Fibroblast of skin of abdomen (primary cell): ENCODE measurements at regions not wholly inside any gene's neighbourhood (a gene's known extent, or its start where the extent isn't known, plus 50 kb on each side); places are given as distances from the start of the nearest gene placed in this dataset.
"Not testable (repeated sequence)": the region's sequence is repeated elsewhere in the genome, so short reads cannot be mapped to it uniquely, and the experiment has no call there.

Source experiments
- DNase-seq: peaks from one replicate; pipeline ENCODE4 v3.0.0-alpha.2; 2013

DNA sequence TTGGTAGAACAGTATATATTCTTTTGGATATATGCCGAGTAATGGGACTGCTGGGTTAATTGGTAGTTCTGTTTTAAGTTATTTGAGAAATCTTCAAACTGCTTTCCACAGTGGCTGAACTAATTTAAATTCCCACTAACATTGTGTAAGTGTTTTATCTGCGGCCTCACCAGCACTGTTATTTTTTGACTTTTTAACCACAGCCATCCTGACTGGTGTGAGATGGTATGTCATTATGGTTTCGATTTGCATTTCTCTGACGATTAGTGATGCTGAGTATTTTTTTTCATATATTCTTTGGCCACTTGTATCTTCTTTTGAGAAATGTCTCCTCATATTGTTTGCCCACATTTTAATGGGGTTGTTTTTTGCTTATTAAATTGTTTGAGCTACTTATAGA is 357.4 kb downstream of the C12orf50 start:
- DNase-seq: peak; percentile 28

DNA sequence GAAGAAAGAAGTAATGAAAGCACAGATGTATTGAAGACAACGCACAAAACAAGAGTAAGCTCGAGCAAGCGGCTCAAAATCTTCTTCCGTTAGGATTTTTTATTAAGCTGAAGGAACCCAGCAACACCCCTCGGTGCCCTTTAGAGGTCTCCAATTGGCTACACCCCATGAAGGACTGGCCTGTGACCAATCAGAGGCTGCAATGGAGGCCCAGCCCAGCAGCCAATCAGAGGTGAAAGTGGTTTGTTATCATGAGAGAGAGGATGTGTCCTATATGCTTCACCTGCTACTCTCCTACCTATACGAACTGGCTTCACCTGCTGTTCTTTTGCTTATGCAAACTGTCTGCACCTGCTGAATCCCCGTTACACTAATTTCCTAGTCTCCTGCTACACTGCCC is 358.8 kb downstream of the C12orf50 start:
- DNase-seq: no peak

DNA sequence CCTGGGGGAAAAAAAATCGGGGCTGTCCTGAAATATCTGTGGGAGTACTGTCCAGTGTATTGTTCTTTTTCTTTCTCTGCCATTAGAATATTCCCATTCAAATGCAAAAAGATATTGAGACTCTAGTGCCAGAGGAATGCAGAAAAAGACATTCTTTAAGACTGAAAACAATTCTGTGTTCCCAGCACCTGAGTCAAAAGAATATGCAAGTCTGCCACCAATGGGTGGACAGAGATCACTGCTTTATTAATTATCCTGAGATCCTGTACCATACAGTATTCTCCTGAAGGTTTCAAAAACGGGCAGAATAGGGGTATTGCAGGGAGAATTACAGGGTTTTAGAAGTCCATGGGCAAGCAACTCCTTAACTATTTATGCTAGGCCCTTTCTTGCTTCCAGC is 361.8 kb downstream of the C12orf50 start:
- peak; percentile 67 for DNase-seq

DNA sequence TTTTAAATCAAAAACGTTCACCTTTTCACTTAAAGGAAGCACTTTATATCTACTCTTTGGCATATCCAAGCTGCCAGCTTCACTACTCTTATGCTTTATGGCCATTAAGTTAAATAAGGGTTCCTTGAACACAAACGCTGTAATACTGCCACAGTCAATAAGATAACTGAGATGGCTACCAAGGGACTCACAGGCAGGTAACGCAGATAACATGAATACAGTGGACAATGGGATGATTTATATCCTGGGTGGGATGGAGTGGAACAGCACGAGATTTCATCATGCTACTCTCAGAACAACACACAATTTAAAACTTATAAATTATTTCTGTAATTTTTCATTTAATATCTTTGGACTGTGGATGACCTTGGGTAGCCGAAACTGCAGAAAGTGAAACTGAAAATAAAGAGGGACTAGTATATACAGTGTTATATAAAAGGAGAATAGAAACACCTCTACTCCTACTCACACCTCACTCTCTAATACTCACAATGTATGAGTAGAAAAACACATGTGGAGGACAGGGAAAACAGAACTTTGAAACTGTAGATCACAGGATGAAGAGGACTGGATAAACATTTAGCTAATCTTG is 367.3 kb downstream of the C12orf50 start:
- DNase-seq: no peak

DNA sequence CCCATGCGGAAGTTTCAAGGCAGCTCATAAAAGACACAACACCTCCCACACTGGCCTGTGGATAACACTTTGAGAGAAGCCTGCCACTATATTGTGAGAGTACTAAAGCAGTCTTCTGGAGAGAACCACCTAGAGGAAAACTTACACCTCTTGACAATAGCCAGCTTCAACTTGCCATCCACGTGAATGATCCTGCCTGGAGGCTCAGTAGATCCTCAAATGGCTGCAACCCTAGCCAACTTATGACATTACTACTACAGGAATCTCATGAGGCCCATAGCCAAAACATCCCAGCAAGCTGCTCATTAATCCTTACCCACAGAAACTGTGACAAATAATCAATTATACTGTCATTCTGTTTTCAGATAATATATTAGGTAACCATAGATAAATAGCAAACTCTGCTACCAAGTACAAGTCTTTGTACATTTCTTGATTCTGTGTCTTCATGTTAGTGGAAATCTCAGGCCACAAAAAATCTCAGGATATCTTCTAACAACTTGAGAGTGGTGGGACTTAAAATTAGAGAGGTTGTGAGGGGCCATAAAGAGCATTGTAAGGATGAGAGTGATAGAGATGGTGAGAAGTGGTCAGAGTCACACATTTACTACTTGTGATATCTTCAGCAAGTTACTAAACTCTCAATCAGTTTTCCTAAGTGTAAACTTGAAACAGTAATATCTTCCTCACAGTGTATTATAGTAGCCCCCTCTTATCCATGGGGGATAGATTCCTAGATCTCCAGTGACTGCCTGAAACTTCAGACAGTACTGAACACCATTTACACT is 368.0 kb downstream of the C12orf50 start:
- peak; percentile 48 for DNase-seq

DNA sequence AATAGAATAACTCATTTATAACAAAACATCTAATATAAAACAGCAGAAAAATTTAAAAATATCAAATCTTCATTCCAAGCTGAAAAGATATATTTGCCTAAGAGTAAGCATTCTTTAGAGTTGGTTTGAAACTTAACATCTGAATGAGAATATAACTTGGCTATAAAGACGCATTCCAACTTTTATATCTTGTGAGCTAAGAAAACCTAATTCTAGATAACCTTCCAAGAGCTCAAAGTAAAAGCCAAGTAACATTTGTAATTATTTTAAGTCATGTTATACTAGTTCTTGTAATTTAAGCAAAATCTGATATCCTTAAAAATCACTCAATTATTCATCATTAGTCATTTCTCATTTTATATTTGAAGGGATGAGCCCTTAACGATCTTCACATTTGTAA is 368.9 kb downstream of the C12orf50 start:
- DNase-seq: no peak

DNA sequence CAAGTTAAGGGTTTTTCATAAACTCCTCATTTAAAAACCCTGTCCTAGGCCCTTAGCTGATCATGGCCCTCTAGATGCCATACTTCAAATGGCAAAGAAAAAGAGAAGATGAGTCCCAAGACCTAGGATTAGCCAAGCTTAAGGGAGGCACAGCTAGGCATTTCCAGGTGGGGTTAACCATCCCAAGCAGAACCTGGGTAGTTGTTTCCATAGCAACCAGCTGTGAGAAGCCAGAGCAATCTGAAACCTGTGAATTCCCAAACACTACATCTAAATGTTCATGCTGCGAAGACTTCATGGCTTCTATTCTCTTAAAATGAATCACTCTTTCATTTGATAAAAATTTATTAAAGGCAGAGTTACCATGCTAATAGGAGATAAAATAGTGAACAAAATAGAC is 372.9 kb downstream of the C12orf50 start:
- DNase-seq: no peak

DNA sequence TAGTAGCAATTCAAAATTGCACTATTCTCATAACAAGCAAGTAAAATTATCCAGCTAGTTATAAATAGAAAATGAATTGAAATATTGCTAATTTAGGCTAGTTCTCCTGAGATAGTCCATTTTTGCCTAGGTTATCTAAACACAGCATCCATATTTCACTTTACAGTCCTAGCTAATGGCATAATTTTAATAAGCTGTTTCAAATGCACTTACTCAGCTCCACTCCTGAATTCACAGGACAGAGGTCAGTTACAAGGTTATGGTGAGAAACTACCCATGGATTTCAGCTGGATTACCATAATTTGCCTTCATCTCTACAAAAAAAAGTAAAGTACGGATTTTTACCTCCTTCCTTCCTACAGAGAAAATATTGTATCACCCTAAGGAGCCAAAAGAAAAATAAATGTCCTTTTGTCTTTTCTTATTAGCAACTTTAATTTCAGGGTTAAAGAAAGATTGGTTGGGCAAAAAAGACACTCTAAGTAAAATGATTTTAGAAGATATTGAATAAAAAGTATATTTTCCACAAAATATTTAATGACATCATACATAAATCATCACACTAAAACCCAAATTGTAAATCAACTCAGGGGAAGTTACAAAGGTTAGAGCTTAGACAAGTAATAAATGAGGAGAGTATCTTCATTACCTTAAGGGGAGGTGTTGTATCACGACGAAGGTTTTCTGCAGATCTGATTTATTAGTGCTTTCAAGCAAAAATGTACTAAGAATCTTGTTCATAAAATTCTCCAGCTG is 377.4 kb downstream of the C12orf50 start:
- peak; percentile 50 for DNase-seq

DNA sequence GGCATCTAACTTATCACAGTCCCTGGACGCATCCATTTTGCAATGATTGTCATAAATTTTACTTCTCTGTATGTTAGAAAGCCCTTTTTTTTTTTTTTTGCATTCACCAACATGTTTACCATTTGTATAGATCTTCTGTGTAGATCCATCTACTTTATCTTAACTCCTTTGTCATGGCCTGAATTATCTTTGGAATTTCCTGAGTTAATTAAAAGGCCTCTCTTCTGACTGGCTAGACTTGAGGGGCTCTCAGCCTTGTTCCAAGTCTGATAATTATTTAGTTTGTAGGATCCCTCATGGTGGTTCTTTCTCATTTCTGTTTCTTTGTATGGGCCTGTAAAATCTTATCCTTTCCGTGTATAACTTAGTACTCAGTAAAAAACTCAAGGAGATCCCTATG is 387.0 kb downstream of the C12orf50 start:
- no peak for DNase-seq

DNA sequence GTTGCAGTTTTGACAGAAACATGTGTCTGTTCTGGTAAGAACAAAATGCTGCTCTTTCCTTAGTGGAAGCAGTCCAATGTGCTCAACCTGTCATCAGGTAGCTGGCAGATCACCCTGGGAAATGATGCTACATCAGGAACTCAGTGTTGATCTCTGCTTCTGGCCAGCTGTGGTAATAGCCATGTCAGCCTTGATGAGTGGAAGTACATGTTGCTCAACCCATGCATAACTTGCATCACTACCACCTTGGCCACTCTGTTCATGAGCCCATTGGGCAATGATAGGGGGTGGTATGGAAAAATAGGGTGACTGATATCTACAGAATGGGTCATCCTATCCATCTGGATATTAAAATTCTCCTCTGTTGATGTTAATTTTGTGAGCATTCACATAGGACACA is 411.0 kb downstream of the C12orf50 start:
- DNase-seq: no peak

DNA sequence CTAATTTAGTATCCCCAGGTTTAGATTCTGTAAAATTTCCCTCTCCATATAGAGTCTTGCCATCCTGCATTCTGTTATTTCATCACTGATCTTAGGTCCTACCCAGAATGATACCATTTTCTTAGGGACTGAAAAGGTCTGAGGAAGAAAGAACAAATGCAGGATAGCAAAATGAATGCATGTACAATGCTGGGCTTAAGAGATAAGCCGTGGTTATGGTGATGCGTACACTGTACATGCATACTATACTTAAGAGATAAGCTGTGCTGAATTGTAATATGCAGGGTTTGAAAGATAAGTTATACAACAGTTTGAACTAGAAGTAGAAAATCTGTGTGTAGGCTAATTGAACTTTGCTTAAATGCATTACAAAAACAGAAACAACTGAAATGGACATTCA is 416.2 kb downstream of the C12orf50 start:
- DNase-seq: no peak

DNA sequence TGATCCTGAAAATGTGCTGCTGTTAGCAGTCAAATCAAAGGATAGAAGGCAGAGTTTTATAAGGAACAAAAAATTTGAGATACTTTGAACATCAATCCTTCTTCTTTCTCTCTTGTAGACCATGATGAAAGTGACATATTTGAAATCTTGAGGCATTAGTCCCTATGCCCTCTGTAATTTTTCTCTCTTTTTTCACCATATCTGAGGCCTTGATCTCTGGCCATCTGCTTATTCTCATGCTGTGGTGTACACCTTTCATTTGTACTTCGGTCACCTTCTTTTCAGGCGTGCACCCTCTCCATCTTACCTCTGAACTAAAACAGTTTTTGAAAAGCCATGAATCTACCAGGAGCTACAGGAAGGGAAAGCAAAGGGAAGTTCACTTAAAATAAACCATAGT is 420.9 kb downstream of the C12orf50 start:
- DNase-seq: no peak

DNA sequence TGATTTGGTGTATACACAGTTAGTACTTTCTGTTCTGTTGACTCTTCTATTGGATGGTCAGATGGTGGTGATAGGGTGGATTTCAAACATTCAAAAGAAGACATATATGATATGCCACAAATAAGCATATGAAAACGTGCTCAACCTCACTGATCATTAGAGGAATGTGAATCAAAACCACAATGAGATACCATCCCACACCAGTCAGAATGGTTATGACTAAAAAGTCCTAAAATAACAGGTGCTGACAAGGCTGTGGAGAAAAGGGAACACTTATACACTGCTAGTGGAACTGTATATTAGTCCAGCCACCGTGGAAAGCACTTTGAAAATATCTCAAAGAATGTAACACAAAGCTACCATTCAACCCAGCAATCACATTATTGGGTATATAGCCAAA is 425.5 kb downstream of the C12orf50 start:
- DNase-seq: peak; percentile 16

DNA sequence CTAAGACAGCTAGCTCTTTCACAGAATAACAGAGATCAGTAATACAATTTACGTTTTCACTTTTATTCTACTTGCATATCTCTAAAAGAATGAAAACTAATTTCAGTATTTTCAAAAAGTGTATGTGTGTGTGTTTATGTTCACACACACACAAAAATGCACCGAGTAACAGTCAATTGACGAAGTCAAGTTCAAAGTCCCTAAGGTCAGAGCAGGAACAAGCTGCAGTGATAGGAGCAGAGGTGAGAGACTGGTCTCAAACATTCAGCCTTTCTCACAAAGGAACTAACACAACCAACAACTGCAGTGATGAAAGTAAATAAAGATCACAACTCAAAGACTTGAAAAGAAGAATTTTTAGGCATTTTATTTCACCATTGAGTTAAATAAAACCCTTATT is 429.7 kb downstream of the C12orf50 start:
- no peak for DNase-seq

DNA sequence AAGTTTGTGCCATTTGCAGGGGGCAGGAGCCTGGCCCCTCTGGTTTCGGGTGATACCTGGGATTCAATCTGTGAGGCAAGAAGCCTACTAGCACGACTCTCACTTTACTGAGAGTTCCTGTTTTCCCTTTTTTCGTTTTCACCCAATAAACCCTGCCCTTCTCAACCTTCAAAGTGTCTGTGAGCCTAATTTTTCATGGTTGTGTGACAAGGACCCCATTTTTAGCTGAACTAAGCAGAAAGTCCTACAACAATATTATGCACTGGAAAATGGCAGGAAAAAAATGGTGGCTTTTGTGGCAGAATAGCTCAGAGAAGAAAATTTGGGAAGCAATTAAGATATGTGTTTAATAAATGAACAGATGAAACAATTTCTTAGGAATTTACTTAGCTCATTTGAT is 432.1 kb downstream of the C12orf50 start:
- DNase-seq: no peak

DNA sequence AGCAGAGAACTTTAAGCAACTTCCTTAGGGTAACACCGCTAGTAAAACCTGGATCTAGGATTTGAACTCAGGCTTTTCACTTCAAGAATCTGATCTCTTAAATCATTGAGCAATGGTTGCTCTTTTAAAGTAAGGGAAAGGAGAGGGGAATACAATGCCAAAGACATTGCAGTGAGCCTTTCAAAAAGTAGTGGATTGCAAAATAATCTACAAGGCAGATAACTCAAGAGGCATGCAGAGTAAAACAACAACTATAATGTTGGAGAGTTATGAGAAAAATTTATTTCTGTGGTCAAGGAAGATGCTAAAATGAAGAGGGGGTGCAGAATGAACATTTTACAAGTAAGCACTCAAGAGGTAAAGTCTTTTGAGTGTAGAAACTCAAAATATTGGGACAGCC is 432.6 kb downstream of the C12orf50 start:
- peak; percentile 21 for DNase-seq

DNA sequence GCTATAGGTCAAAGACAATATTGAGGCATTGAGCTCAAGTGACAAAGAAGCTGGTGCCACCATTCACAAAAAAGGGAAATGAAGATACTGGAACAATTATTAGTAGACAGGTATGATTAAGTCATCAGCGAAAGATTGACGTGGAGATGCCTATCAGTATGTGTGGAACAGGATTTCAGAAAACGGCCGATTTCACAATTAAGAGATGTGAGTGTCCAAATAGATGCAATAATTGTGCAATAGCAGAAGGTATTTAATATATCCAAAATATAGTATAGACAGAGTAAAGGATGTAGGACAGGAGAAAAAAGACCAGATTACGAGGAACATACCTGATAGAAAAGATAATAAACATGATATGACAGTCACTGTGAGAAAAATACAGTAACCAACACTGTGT is 433.1 kb downstream of the C12orf50 start:
- no peak for DNase-seq

DNA sequence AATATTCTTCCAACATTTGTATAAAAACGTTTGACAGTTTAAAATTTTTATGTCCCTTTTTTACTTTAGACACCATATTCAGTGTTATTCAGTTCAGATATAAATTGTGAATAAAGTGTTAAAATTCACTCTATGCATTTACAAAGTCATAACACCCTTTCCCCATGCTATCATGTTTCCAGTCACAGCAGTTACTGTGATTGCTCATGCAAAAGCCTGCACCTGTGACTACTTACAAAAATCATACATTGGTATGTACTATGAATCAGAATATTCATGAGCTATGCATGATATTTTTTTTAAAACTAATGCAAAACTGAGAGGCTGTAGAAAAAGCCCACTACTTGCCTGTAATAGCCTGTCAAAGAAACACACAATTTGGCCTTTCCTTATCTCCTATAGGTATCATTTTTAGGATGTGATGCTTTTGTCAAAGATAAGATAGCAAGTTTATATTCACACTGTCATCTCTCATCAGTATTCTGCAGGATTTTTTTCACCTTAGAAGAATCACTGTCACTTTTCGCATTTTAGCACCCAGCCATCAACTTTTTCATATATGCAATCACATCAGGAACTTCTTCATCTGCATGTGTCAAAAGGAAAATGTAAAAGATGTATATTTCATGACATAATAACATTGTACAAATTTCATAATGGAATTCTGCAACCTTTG is 443.2 kb downstream of the C12orf50 start:
- no peak for DNase-seq

DNA sequence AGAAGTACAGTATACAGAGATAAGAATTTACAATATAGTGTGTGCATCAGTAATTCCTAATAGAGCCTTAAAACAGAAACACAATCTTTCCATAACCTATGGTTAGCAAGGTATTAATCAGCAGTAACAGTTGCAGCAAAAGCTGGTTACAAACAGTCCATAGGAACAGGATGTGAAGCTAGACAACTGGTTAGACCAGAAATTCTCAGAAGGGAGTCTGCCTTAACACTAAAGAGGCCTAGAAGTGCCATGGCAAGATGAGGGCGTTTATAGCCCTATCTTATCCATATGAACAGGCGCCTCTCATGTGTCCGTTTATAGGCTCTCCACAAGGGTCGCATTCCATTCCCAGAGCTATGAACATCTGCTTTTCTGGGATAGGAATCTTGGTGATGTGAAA is 450.1 kb downstream of the C12orf50 start:
- DNase-seq: not testable (repeated sequence)

DNA sequence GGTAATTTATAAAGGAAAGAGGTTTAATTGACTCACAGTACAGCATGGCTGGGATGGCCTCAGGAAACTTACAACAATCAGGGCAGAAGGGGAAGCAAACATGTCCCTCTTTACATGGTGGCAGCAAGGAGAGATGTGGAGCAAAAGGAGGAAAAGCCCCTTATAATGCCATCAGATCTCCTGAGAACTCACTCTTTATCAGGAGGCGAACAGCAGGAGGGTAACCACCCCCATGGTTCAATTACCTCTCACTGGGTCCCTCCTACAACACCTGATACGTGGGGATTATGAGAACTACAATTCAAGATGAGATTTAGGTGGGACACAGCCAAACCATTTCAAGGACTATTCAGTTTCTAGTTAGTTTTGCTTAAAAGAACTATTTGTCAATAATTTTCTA is 453.3 kb downstream of the C12orf50 start:
- no peak for DNase-seq

DNA sequence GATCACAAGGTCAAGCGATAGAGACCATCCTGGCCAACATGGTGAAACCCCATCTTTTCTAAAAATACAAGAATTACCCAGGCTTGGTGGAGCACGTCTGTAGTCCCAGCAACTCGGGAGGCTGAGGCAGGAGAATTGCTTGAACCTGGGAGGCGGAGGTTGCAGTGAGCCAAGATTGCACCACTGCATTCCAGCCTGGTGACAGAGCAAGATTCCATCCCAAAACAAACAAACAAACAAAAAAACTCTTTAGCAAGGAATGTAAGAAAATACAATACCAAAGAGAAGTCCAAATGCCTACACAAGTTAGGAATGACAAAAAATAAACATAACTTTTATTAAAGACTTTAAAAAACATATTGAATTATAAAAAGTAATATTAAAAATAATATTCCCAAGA is 462.3 kb downstream of the C12orf50 start:
- not testable (repeated sequence) for DNase-seq

DNA sequence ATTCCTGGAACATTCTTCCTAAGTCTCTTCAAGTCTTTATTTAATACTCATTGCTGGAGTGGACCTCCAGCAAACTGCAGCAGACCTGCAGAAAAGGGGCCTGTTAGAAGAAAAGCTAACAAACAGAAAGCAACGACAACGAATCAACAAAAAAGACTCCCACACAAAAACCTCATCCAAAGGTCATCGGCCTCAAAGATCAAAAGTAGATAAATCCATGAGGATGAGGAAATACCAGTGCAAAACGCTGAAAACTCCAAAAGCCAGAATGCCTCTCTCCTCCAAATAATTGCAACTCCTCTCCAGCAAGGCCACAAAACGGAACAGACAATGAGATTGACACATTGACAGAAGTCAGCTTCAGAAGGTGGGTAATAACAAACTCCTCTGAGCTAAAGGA is 472.2 kb downstream of the C12orf50 start:
- no peak for DNase-seq

DNA sequence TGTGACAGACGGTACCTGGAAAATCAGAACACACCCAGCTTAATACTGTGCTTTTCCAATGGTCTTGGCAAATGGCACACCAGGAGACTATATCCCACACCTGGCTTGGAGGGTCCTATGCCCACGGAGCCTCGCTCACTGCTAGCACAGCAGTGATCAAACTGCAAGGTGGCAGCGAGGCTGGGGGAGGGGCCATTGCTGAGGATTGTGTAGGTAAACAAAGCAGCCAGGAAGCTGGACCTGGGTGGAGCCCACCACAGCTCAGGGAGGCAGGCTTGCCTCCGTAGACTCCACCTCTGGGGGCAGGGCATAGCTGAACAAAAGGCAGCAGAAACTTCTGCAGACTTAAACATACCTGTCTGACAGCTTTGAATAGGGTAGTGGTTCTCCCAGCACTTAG is 498.0 kb downstream of the C12orf50 start:
- not testable (repeated sequence) for DNase-seq
